Liver (tissue), 8 donors: ENCODE measurements at regions not wholly inside any gene's neighbourhood (a gene's known extent, or its start where the extent isn't known, plus 50 kb on each side); places are given as distances from the start of the nearest gene placed in this dataset.
A peak's percentile ranks its signal among the peaks of the same experiment; 100 is the strongest.

Source experiments
- DNase-seq: peaks from one replicate; pipeline ENCODE4 v3.0.0-alpha.2; 2017; ENCODE audit warnings: low spot score
- H3K27ac ChIP-seq, 2 donors: one replicate each; pipeline ENCODE4 v1.7.0; 2013; ENCODE audit warnings: inconsistent platforms in 2 of 2, low read length in 2 of 2, control low read depth in 1 of 2, low read depth in 1 of 2, mild to moderate bottlenecking in 1 of 2
- H3K27me3 ChIP-seq, 4 donors: one replicate each; pipeline versions ENCODE4 v1.6.1 to v1.7.0; 2013; ENCODE audit warnings: low read length in 3 of 4, inconsistent platforms in 1 of 4, mild to moderate bottlenecking in 1 of 4, moderate library complexity in 1 of 4; ENCODE audit not compliant: control insufficient read depth in 4 of 4, insufficient read depth in 4 of 4
- H3K36me3 ChIP-seq, 4 donors: one replicate each; pipeline versions ENCODE4 v1.6.1 to v1.7.0; 2013; ENCODE audit warnings: low read length in 3 of 4, mild to moderate bottlenecking in 3 of 4, low read depth in 1 of 4, moderate library complexity in 1 of 4; ENCODE audit not compliant: control insufficient read depth in 4 of 4, insufficient read depth in 3 of 4
- H3K4me1 ChIP-seq, 4 donors: one replicate each; pipeline versions ENCODE4 v1.6.1 to v1.7.0; 2013; ENCODE audit warnings: low read length in 3 of 4, mild to moderate bottlenecking in 3 of 4, moderate library complexity in 1 of 4; ENCODE audit not compliant: control insufficient read depth in 4 of 4, insufficient read depth in 4 of 4
- H3K4me3 ChIP-seq, 3 donors: one replicate each; pipeline versions ENCODE4 v1.6.1 to v1.7.0; 2013; ENCODE audit warnings: low read length in 3 of 3, control low read depth in 1 of 3, low read depth in 1 of 3, mild to moderate bottlenecking in 1 of 3
- H3K9ac ChIP-seq, 2 donors: one replicate each; pipeline ENCODE4 v1.7.0; 2013; ENCODE audit warnings: low read length in 2 of 2, mild to moderate bottlenecking in 2 of 2, moderate library complexity in 2 of 2, control low read depth in 1 of 2, low read depth in 1 of 2
- H3K9me3 ChIP-seq, 4 donors: one replicate each; pipeline versions ENCODE4 v1.6.1 to v1.7.0; 2013; ENCODE audit warnings: low read length in 3 of 4; ENCODE audit not compliant: control insufficient read depth in 4 of 4
- ATF3 ChIP-seq: IDR thresholded peaks from 2 replicates; pipeline ENCODE4 v1.6.1; 2016; ENCODE audit warnings: antibody characterized with exemption
- EGR1 ChIP-seq, 2 donors: IDR thresholded peaks; 2 replicates each; pipeline ENCODE4 v1.6.1; 2016 to 2018; ENCODE audit warnings: antibody characterized with exemption in 2 of 2, low read depth in 2 of 2
- FOXA1 ChIP-seq: IDR thresholded peaks from 2 replicates; pipeline ENCODE4 v1.6.1; 2016; ENCODE audit warnings: antibody characterized with exemption
- FOXA2 ChIP-seq: IDR thresholded peaks from 2 replicates; pipeline ENCODE4 v1.6.1; 2016; ENCODE audit warnings: antibody characterized with exemption
- GABPA ChIP-seq, 2 donors: IDR thresholded peaks in 1 of 2; conservative IDR thresholded peaks in 1 of 2; 2 replicates each; pipeline ENCODE4 v1.6.1; 2016; ENCODE audit warnings: antibody characterized with exemption in 2 of 2, mild to moderate bottlenecking in 1 of 2, moderate library complexity in 1 of 2
- HNF4A ChIP-seq, 2 donors: conservative IDR thresholded peaks; 2 replicates each; pipeline ENCODE4 v1.6.1; 2016; ENCODE audit warnings: antibody characterized with exemption in 2 of 2, mild to moderate bottlenecking in 2 of 2
- HNF4G ChIP-seq: IDR thresholded peaks from 2 replicates; pipeline ENCODE4 v1.6.1; 2016; ENCODE audit warnings: antibody characterized with exemption
- JUND ChIP-seq, 2 donors: IDR thresholded peaks; 2 replicates each; pipeline ENCODE4 v1.6.1; 2016; ENCODE audit warnings: antibody characterized with exemption in 2 of 2
- RAD21 ChIP-seq, 2 donors: IDR thresholded peaks; 2 replicates each; pipeline ENCODE4 v1.6.1; 2016; ENCODE audit warnings: antibody characterized with exemption in 2 of 2, mild to moderate bottlenecking in 2 of 2
- REST ChIP-seq: IDR thresholded peaks from 2 replicates; pipeline ENCODE4 v1.6.1; 2016; ENCODE audit warnings: antibody characterized with exemption, mild to moderate bottlenecking
- SP1 ChIP-seq: IDR thresholded peaks from 2 replicates; pipeline ENCODE4 v1.6.1; 2018; ENCODE audit warnings: antibody characterized with exemption, mild to moderate bottlenecking
- TAF1 ChIP-seq: conservative IDR thresholded peaks from 2 replicates; pipeline ENCODE4 v1.6.1; 2016; ENCODE audit warnings: antibody characterized with exemption, mild to moderate bottlenecking
- YY1 ChIP-seq: IDR thresholded peaks from 2 replicates; pipeline ENCODE4 v1.6.1; 2016; ENCODE audit warnings: antibody characterized with exemption, mild to moderate bottlenecking
- ZBTB33 ChIP-seq: IDR thresholded peaks from 2 replicates; pipeline ENCODE4 v1.6.1; 2016; ENCODE audit warnings: antibody characterized with exemption
- WGBS: extraction: QIAGEN DNeasy Blood & Tissue Kit; methylation state at CpG from one replicate; pipeline ENCODE4 v1.1.7; 2013; 5-methylcytosine and 5-hydroxymethylcytosine counted together
- TF ChIP-seq, protein P1 (sequence below): IDR thresholded peaks from 2 replicates; pipeline ENCODE4 v1.6.1; 2016; ENCODE audit warnings: antibody characterized with exemption
- TF ChIP-seq, protein P2 (sequence below): fragments of 150-350 bp; IDR thresholded peaks from 2 replicates; pipeline ENCODE4 v1.5.1; 2017; ENCODE audit warnings: improper control_type of control experiment, low read depth, low read length; ENCODE audit not compliant: missing input control
- donor health status: healthy.
- donor health status: healthy.
- donor health status: healthy.
- donor health status: healthy.
- donor health status: healthy.

DNA sequence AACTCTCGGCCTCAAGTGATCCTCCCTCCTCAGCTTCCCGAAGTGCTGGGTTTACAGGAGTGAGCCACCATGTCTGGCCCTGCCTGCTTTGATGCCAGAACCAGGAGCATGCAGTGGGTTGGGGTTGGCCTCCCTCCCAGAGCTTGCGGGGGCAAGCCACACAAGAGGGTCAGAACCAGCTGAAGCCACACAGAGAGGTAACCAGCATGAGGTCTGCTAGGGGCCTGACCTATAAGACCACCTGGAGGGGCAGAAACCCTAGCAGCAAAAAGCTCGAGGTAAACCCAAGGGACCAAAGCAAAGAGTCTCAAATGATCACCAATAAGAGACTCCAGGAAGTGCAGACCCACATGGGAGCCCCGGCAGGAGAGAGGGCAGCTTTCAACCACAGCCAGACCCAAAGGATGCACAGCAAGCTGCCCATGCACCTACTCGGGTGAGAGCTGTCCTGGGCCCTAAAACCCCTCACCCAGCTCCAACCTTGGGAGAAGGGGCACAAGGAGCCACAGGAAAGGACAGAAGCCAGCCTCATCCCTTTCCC is 81.2 kb downstream of the TOMM20 start:
- H3K9me3 ChIP-seq = no peaks in the 10 kb centered on the region
- H3K27ac ChIP-seq = peak overlapping the region; percentile 75 to 82
- TF ChIP-seq FOXA1 = no peak
- no peak for TF ChIP-seq HNF4G
- TF ChIP-seq JUND (IDR thresholded peaks at IDR 0.05) = no peak
- TF ChIP-seq ZBTB33 = no peak
- no peak for TF ChIP-seq RAD21 (IDR thresholded peaks at IDR 0.05)
- TF ChIP-seq, protein P1, sequence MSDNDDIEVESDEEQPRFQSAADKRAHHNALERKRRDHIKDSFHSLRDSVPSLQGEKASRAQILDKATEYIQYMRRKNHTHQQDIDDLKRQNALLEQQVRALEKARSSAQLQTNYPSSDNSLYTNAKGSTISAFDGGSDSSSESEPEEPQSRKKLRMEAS = no peak
- TF ChIP-seq TAF1 = no peak
- TF ChIP-seq GABPA (IDR thresholded peaks at IDR 0.05 in 1 of 2, conservative IDR thresholded peaks at IDR 0.05 in 1 of 2) = no peak
- peak overlapping the region in 1 of 2 donors; percentile 59 for H3K9ac ChIP-seq
- H3K4me3 ChIP-seq = no peak overlapping the region
- H3K36me3 ChIP-seq = no peaks in the 10 kb centered on the region
- peaks cover 5 to 12% (median 8%) of the 10 kb centered on the region in 4 donors for H3K4me1 ChIP-seq
- no peak for DNase-seq
- H3K27me3 ChIP-seq = no peaks in the 10 kb centered on the region
- WGBS = 79% methylated on average over 6 of the region's 6 CpGs

DNA sequence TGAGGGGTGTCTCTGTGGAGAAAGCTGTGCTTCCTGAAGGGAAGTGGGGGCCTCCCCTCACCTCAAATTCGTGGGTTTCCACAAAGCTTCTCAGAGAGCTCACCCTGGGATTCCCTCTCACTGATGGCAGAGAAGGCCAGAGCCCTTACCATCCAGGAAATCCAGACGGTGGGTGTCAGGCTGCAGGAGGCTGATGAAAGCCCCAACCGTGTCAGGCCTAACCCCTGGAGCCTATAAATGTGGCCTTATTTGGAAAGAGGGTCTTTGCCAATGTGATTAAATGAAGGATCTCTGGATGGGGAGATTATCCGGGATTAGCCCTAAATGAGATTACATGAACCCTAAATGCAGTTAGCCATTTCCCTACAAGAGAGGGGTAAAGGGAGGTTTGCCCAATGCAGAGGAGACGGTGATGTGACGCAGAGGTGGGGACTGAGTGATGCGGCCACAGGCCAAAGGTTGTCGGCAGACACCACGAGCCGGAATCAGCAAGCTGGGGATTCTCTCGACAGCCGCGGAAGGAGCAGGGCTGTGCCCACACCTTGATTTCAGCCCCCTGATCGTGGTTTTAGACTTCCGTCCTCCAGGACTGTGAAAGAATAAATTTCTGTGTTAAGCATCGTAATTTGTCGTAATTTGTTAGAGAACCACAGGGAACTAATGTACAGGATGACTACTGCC is 82.6 kb downstream of the TOMM20 start:
- Histone ChIP-seq H3K27me3 (no peaks in the 10 kb centered on the region), H3K9ac (no peak overlapping the region), H3K36me3 (no peaks in the 10 kb centered on the region), H3K27ac (no peak overlapping the region), H3K4me3 (no peak overlapping the region), H3K9me3 (no peaks in the 10 kb centered on the region), H3K4me1 (peaks cover 3 to 12% (median 8%) of the 10 kb centered on the region in 4 donors)
- 95% methylated on average over 17 of the region's 17 CpGs for WGBS
- DNase-seq = no peak
- TF ChIP-seq EGR1 (IDR thresholded peaks at IDR 0.05; ENCODE audit: low read depth in 2 of 2) (no peak), ATF3 (no peak), SP1 (no peak), FOXA1 (no peak), FOXA2 (no peak), JUND (IDR thresholded peaks at IDR 0.05) (no peak), ZBTB33 (no peak), TAF1 (no peak), GABPA (IDR thresholded peaks at IDR 0.05 in 1 of 2, conservative IDR thresholded peaks at IDR 0.05 in 1 of 2) (no peak), RAD21 (IDR thresholded peaks at IDR 0.05) (no peak), REST (no peak), HNF4A (conservative IDR thresholded peaks at IDR 0.05) (no peak), YY1 (no peak), HNF4G (no peak)
- TF ChIP-seq, protein P2, sequence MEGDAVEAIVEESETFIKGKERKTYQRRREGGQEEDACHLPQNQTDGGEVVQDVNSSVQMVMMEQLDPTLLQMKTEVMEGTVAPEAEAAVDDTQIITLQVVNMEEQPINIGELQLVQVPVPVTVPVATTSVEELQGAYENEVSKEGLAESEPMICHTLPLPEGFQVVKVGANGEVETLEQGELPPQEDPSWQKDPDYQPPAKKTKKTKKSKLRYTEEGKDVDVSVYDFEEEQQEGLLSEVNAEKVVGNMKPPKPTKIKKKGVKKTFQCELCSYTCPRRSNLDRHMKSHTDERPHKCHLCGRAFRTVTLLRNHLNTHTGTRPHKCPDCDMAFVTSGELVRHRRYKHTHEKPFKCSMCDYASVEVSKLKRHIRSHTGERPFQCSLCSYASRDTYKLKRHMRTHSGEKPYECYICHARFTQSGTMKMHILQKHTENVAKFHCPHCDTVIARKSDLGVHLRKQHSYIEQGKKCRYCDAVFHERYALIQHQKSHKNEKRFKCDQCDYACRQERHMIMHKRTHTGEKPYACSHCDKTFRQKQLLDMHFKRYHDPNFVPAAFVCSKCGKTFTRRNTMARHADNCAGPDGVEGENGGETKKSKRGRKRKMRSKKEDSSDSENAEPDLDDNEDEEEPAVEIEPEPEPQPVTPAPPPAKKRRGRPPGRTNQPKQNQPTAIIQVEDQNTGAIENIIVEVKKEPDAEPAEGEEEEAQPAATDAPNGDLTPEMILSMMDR = no peak
- TF ChIP-seq, protein P1 = no peak
